HG03064 (cell line): ENCODE measurements at regions not wholly inside any gene's neighbourhood (a gene's known extent, or its start where the extent isn't known, plus 50 kb on each side); places are given as distances from the start of the nearest gene placed in this dataset.

ENCODE experiments used
- ATAC-seq: cut with Tn5 transposase; IDR thresholded peaks from one replicate; pipeline ENCODE4 v1.9.1; 2021; ENCODE audit warnings: low read depth; ENCODE audit not compliant: unreplicated experiment

DNA sequence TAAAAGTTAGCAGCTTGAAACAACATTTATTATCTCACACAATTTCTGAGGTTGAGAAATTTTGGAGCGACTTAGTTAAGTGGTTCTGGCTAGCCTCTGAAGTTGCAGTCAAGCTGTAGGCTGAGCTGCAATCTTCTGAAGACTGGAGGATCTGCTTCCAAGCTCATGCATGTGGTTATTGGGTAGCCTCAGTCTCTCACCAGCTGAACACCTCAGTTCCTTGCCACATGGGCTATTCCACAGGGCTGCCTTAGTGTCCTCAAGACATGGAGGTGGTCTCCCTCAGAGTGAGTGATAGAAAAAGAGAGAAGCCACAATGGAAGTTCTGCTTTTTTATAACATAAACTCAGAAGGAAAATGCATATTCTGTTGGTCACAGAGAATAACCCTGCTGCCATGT is 92.0 kb upstream of the CAMK1G start:
- ATAC-seq: no peak

GRCh38 chr1:209491897-209492296 is 91.6 kb upstream of the CAMK1G start:
- no peak for ATAC-seq

- ATAC-seq: no peak
Measured at GRCh38 chr1:209493559-209493958, 90.0 kb upstream of the CAMK1G start.

DNA sequence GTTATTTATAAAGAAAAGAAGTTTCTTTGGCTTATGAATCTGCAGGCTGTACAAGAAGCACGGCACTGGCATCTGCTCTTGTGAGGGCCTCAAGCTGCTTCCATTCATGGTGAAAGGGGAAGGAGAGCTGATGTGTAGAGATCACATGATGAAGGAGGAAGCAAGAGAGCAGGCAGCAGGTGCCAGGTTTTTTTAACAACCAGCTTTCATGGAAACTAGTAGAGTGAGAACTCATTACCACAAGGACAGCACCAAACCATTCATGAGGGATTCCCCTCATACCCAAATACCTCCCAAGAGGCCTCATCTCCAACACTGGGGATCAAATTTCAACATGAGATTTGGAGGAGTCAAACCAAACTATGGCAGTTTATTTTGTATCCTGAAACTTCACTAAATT is 85.8 kb upstream of the CAMK1G start:
- ATAC-seq: no peak

DNA sequence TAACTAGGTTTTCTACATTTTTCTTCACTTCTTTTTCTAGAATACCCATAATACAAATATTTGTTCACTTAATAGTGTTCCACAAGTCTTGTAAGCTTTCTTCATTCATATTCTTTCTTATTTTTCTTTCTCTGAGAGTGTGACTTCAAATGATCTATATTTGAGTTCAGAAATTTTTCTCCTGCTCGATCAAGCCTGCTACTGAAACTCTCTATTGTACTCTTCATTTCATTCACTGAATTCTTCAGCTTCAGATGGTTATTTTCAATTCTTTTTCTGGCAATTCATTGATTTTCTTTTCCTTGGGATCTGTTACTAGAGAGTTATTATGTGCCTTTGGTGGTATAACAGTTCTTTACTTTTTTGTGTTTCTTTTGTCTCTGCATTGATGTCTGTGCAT is 82.5 kb upstream of the CAMK1G start:
- ATAC-seq: no peak

DNA sequence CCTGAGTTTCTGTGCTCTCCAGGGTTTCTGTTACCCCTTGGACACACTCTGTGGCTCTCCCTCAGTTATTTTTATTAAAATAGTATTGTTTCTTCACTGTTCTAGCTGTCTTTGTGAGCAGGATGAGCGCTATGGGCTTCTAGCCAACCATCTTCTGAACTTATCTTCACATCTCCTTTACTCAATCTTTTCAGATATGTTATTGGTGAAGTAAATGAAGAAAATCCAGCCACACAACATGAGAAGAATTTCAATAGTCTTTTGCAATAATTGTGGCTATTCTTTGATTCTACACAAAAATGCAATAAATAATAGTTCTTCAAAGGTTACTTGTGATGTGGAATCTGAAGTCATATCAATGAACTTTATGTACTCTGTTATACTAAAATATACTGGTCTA is 80.3 kb upstream of the CAMK1G start:
- ATAC-seq: no peak

DNA sequence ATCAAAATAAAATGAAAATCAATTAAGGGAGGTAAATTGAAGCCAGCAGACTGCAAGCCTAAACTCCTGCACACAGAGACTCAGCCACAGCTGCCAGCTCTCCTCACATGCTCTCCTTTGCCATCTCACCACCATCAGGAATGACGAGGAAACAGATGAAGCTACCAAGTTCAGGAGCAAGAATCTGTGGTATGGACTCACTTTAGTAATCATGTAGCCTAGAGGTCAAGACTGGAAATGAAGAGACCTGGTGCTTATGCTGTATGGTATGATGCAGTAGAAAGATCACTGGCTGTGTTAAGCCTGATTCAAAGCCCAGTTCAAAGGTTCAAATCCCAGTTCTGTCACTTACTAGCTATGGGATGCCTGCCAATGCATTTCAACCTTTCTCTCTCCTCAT is 78.9 kb upstream of the CAMK1G start:
- ATAC-seq: no peak

DNA sequence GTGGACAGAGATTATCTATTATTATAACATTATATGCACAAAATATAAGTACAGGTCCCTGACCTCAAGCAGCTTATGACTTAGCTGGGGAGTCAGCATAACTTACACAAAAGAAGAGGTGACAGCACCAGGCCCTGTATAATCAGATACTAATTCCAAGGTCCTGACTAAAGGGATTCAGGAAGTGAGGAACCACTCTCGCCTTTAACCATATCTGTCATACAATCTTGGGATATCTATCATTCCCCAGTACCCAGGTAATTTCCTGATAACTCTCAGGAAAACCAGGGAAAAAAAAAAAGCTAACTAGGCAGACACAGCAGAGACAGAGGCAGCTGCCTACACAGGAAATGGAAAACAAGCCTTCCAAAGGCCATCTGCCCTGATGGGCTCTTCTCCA is 78.5 kb upstream of the CAMK1G start:
- ATAC-seq: no peak

DNA sequence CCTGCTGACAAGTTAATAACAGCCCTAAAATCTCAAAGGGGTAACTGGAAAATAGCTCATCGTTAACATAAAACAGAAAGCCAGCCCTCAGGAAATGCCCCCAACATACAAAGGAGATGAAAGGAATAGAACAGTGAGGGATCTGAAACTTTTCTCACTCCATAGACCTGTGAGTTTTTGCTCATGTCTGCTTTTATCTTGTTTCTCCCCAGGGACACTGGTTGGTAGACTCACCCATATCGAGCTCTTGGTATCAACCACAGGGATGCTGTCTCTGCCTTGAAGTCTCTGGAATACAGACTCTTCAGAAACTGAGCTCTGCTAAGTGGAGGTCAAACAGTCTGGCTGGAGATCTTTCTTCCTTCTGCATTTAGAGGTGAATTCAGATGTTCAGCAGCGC is 77.4 kb upstream of the CAMK1G start:
- no peak for ATAC-seq

DNA sequence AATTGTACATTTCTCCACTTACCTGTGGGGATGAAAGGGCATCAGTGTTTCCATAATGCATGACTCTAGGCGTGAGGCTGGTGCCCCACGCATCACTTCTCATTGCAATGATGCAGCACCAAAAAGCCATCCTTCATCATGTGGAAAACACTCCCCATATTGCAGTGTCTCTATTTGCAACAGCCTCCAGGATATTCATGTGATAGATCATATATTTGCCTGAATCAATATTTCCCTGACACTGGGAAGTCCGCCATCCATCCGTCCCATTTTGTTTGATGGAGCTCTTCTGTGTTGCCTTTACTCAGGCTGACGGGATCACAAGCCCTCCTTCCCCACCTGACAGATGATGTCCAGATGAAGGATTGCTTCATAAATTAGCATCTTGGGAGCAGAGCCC is 74.5 kb upstream of the CAMK1G start:
- ATAC-seq: no peak

- ATAC-seq: no peak
Measured at GRCh38 chr1:209510063-209510462, 73.5 kb upstream of the CAMK1G start.

DNA sequence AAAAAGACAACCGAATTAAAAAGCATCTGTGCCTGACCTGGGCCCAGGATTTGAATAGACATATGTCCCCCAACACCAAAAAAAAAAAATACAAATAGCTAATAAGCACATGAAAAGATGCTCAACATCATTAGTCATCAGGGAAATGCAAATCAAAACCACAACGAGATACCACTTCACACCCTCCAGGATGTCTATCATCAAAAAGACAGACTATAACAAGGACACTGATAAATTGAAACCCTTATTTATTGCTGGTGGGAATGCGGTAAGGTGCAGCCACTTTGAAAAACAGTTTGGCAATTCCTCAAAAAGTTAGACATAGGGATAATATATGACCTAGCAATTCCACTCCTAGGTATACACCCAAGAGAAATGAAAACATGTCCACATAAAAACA is 72.3 kb upstream of the CAMK1G start:
- ATAC-seq: no peak

- ATAC-seq: no peak
Measured at GRCh38 chr1:209512821-209513220, 70.7 kb upstream of the CAMK1G start.

GRCh38 chr1:209513226-209513625 is 70.3 kb upstream of the CAMK1G start:
- ATAC-seq: no peak

GRCh38 chr1:209516771-209517680 is 66.5 kb upstream of the CAMK1G start:
- ATAC-seq: no peak

DNA sequence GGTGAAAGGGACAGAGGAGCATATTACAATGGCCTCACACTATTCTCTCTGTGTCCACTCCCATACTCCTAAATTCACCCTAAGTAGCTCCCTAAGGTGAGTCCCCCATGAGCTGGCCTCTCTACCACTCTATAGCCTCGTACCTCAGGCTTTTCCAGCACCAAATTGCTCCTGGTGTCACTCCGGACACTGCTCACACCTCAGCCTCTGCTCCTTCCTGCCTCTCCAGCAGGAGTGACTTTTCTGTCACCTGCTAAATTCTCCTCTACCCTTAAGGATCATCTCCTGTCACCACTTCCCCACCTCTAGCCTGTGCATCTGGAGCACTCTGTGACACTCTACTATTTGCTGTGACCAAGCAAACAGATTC is 65.8 kb upstream of the CAMK1G start:
- no peak for ATAC-seq

DNA sequence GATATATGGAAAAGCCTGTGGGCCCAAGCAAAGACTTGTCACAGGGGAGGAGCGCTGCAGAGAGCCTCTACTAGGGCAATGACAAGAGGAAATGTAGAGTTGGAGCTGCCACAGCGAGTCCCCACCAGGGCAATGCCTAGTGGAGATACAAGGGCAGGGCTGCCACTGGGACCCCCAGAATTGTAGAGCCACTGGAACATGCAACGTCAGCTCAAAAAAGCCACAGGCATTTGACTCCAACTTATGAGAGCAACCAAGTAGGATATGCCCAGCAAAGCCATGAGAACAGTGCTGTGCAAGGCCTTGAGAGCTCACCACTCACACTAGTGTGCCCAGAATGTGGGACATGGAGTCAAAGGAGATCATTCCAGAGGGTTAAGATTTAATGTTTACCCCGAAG is 63.7 kb upstream of the CAMK1G start:
- no peak for ATAC-seq

DNA sequence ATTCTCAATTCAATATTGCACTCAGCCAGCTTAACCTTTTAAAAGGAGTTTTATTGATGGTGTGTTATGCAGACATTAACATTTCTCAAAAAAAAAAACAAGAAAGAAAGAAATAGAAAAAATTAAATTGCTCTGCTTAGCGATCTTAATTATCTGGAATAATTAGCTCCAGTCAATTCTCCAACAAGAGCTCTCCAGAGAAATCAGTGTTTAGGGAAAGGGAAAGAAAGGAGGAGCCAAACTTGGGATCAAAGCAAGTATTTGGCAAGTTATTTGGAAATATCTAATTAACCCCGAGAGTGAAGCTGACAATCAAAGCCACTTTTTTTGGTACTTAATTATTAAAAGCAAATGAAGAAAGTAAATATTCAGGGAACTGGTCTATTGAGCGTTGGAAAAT is 60.7 kb upstream of the CAMK1G start:
- ATAC-seq: no peak

GRCh38 chr1:209526137-209526536 is 57.4 kb upstream of the CAMK1G start:
- no peak for ATAC-seq

DNA sequence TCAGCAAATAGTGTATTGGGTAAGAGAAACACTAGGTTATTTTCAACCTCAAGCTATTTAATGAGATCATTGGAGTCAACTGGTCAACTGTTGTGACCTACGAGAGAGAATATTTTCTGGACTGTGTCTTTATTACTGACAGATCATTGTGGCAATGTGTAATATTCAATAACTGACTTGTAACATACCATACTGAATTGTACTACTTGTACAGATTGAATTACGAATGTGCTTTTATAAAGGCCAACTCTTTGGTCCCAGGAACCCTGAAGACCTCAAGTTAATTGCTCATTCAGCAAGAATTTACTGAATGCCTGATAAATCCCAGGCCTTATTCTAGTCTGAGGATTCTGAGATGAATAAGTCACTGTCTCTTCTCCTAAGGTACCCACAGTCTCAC is 56.1 kb upstream of the CAMK1G start:
- no peak for ATAC-seq

DNA sequence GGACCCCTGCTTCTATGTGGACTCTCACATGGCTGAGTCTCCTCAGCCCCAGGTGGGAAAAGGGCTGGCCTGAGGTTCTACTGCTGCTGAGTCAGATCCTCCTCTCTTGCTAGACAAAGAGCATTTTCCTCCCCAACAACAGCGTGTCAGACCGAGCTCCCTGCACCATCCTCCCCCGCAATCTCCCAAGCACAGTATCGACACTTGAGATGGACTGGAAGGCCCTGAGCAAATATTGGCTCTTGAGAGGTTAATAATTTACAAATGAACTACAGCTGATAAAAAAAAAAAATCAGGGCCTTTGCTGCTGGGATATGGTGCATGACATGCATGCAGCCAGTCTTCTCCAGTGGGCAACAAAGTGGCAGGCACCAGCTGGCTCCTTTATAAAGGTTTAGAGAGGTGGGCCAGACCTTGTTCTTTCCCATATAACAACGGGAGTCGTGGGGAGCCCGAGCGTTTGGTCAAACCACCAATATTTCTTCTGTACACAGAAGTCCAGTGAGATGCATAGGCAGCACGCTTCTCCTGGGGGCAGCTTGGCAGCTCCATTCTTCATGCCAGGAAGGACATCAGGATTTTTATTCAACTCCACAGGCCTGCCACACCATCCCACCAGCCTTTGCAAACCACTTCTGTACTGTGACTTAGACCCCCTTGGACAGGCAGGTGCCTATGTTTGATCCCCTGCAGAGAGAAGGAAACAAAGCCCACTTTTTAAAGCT is 55.4 kb upstream of the CAMK1G start:
- ATAC-seq: no peak

DNA sequence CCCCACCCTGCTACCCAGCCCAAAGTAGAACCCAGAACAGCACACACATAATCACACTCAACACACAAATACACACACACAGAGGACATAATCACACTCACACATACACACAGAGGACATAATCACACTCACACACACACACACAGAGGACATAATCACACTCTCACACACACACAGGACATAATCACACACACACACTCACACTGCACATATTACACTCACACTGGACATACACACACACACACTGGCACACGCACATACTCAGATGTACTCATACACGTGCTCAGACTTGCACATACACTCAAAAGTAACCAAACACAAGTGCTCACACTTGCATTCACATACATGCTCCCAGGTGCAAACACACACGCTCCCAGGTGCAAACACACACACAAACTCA is 54.3 kb upstream of the CAMK1G start:
- no peak for ATAC-seq
